GDM1 (cell line): ENCODE measurements at regions not wholly inside any gene's neighbourhood (a gene's known extent, or its start where the extent isn't known, plus 50 kb on each side); places are given as distances from the start of the nearest gene placed in this dataset.
"Not testable (repeated sequence)": the region's sequence is repeated elsewhere in the genome, so short reads cannot be mapped to it uniquely, and the experiment has no call there.

ENCODE experiments used
- DNase-seq: peaks from one replicate; lab custom pipeline; 2025; lab: John Stamatoyannopoulos, UW

- DNase-seq = not testable (repeated sequence)
These were observed 59.6 kb upstream of the DMRTB1 start for GRCh38 chr1:53399370-53400133.

GRCh38 chr1:53400761-53401674 lies 58.2 kb upstream of the DMRTB1 start:
- DNase-seq = no peak

GRCh38 chr1:53401813-53402745 lies 57.1 kb upstream of the DMRTB1 start:
- no peak for DNase-seq

GRCh38 chr1:53402891-53403655 lies 56.1 kb upstream of the DMRTB1 start:
- DNase-seq = no peak

GRCh38 chr1:53405737-53406136 lies 53.5 kb upstream of the DMRTB1 start:
- no peak for DNase-seq

GRCh38 chr1:53406551-53407235 lies 52.5 kb upstream of the DMRTB1 start:
- DNase-seq = no peak

- DNase-seq = no peak
These were observed 51.0 kb upstream of the DMRTB1 start for GRCh38 chr1:53408013-53408754.

GRCh38 chr1:53408755-53409129 lies 50.5 kb upstream of the DMRTB1 start:
- DNase-seq = no peak

- no peak for DNase-seq
These were observed 50.0 kb upstream of the DMRTB1 start for GRCh38 chr1:53409233-53409632.
